IMR-90 (cell line): ENCODE measurements at regions not wholly inside any gene's neighbourhood (a gene's known extent, or its start where the extent isn't known, plus 50 kb on each side); places are given as distances from the start of the nearest gene placed in this dataset.

ENCODE experiments used
- ATAC-seq: fragments of 200-7000 bp; cut with Tn5 transposase; 2 replicates; pipeline ENCODE4 v1.9.1; 2020; ENCODE audit warnings: low read depth, mild to moderate bottlenecking, moderate library complexity
- BruUV-seq: library from RNA; stranded (reverse); fragments of 400-500 nt; replicated peaks from 2 replicates; lab custom pipeline; 2021; lab: Mats Ljungman, UMichigan
- CTCF ChIA-PET: fragments of 300-600 bp; formaldehyde crosslinking; extraction: SDS; loops from one replicate; lab custom pipeline; 2021; ENCODE audit warnings: antibody characterized with exemption; lab: Yijun Ruan, JAX
- POLR2A ChIA-PET: fragments of 300-600 bp; sonication (Branson Sonifier 250); formaldehyde crosslinking; loops from one replicate; lab custom pipeline; 2022; ENCODE audit warnings: antibody characterized with exemption; ENCODE audit not compliant: unreplicated experiment; lab: Charles Lee
- DNase-seq: peaks from one replicate; pipeline ENCODE4 v3.0.0; 2013
- H2AFZ ChIP-seq: replicated peaks from 2 replicates; pipeline ENCODE3; 2013; ENCODE audit warnings: low read length, mild to moderate bottlenecking; ENCODE audit not compliant: poor library complexity
- H2AK5ac ChIP-seq: 2 replicates; pipeline ENCODE4 v1.6.1; 2013; ENCODE audit warnings: low read depth, low read length, inconsistent platforms
- H2AK9ac ChIP-seq: replicated peaks from 2 replicates; pipeline ENCODE3; 2013; ENCODE audit warnings: mild to moderate bottlenecking, low read depth, low read length, moderate library complexity; ENCODE audit not compliant: poor library complexity
- H2BK120ac ChIP-seq: 2 replicates; pipeline ENCODE4 v1.6.1; 2013; ENCODE audit warnings: low read depth, low read length, inconsistent platforms
- H2BK15ac ChIP-seq: 3 replicates; pipeline ENCODE4 v1.6.1; 2013; ENCODE audit warnings: low read depth, low read length, inconsistent platforms
- H2BK20ac ChIP-seq: 2 replicates; pipeline ENCODE4 v1.6.1; 2013; ENCODE audit warnings: low read depth, mild to moderate bottlenecking, inconsistent platforms, low read length, moderate library complexity
- H2BK5ac ChIP-seq: 2 replicates; pipeline ENCODE4 v1.6.1; 2013; ENCODE audit warnings: mild to moderate bottlenecking, low read depth, low read length, inconsistent platforms; ENCODE audit not compliant: poor library complexity, severe bottlenecking
- H3K14ac ChIP-seq: replicated peaks from 2 replicates; pipeline ENCODE4 v1.6.1; 2013; ENCODE audit warnings: low read depth, low read length, inconsistent platforms
- H3K18ac ChIP-seq: 2 replicates; pipeline ENCODE4 v1.6.1; 2013; ENCODE audit warnings: low read depth, low read length, control low read depth
- H3K23ac ChIP-seq: 2 replicates; pipeline ENCODE4 v1.6.1; 2013; ENCODE audit warnings: low read depth, low read length, inconsistent platforms
- H3K27ac ChIP-seq: 2 replicates; pipeline ENCODE4 v1.5.1; 2013; ENCODE audit warnings: mild to moderate bottlenecking, control low read depth, low read length; ENCODE audit not compliant: insufficient read depth
- H3K27me3 ChIP-seq: 2 replicates; pipeline ENCODE4 v1.6.1; 2013; ENCODE audit warnings: low read length; ENCODE audit not compliant: control insufficient read depth, insufficient read depth
- H3K36me3 ChIP-seq: 2 replicates; pipeline ENCODE4 v1.6.1; 2013; ENCODE audit warnings: low read length, mixed read lengths; ENCODE audit not compliant: control insufficient read depth, insufficient read depth
- H3K4ac ChIP-seq: 2 replicates; pipeline ENCODE4 v1.6.1; 2013; ENCODE audit warnings: low read depth, low read length, inconsistent platforms
- H3K4me1 ChIP-seq: 2 replicates; pipeline ENCODE4 v1.6.1; 2013; ENCODE audit warnings: low read length, mixed read lengths; ENCODE audit not compliant: control insufficient read depth, insufficient read depth
- H3K4me2 ChIP-seq: 2 replicates; pipeline ENCODE4 v1.6.1; 2013; ENCODE audit warnings: low read depth, mild to moderate bottlenecking, control low read depth, low read length, moderate library complexity
- H3K4me3 ChIP-seq: 2 replicates; pipeline ENCODE4 v1.5.1; 2013; ENCODE audit warnings: low read depth, mild to moderate bottlenecking, control low read depth, low read length, moderate library complexity; ENCODE audit not compliant: insufficient read depth
- H3K56ac ChIP-seq: 2 replicates; pipeline ENCODE4 v1.6.1; 2013; ENCODE audit warnings: low read length, inconsistent platforms; ENCODE audit not compliant: insufficient read depth; ENCODE audit errors: extremely low read depth
- H3K79me1 ChIP-seq, 2 experiments: 2 replicates each; pipeline ENCODE4 v1.6.1; 2013; ENCODE audit warnings: low read length in 2 of 2, inconsistent platforms in 1 of 2, low read depth in 1 of 2
- H3K9ac ChIP-seq: 2 replicates; pipeline ENCODE4 v1.6.1; 2013; ENCODE audit warnings: low read depth, low read length, control low read depth
- H3K9me1 ChIP-seq: 2 replicates; pipeline ENCODE4 v1.6.1; 2013; ENCODE audit warnings: low read length, inconsistent platforms; ENCODE audit not compliant: insufficient read depth
- H3K9me3 ChIP-seq: 2 replicates; pipeline ENCODE4 v1.6.1; 2013; ENCODE audit warnings: low read length; ENCODE audit not compliant: control insufficient read depth, insufficient read depth
- H4K20me1 ChIP-seq: 2 replicates; pipeline ENCODE4 v1.6.1; 2013; ENCODE audit warnings: low read length, inconsistent platforms; ENCODE audit not compliant: insufficient read depth
- H4K5ac ChIP-seq: 2 replicates; pipeline ENCODE4 v1.6.1; 2013; ENCODE audit warnings: mild to moderate bottlenecking, low read depth, low read length, control low read depth
- H4K8ac ChIP-seq, 2 experiments: 2 replicates each; pipeline ENCODE4 v1.6.1; 2013; ENCODE audit warnings: low read depth in 2 of 2, low read length in 2 of 2, control low read depth in 1 of 2, inconsistent platforms in 1 of 2
- H4K91ac ChIP-seq: 2 replicates; pipeline ENCODE4 v1.6.1; 2013; ENCODE audit warnings: low read depth, low read length, inconsistent platforms; ENCODE audit not compliant: insufficient read depth
- BHLHE40 ChIP-seq: fragments of 150-350 bp; IDR thresholded peaks from 2 replicates; pipeline ENCODE4 v1.6.1; 2016; ENCODE audit warnings: mild to moderate bottlenecking, low read depth, low read length
- CEBPB ChIP-seq: IDR thresholded peaks from 2 replicates; pipeline ENCODE4 v1.6.1; 2012; ENCODE audit warnings: low read depth, low read length, improper control_type of control experiment
- CHD1 ChIP-seq: IDR thresholded peaks from 2 replicates; pipeline ENCODE4 v1.6.1; 2012; ENCODE audit warnings: low read depth, low read length, improper control_type of control experiment
- CTCF ChIP-seq: conservative IDR thresholded peaks from 2 replicates; pipeline ENCODE4 v1.5.1; 2012; ENCODE audit warnings: mild to moderate bottlenecking, low read depth, low read length, improper control_type of control experiment
- ELK1 ChIP-seq: fragments of 150-350 bp; IDR thresholded peaks from 2 replicates; pipeline ENCODE4 v1.6.1; 2016; ENCODE audit warnings: low read depth, mild to moderate bottlenecking, low read length, moderate library complexity, borderline replicate concordance
- FOS ChIP-seq: fragments of 150-350 bp; IDR thresholded peaks from 2 replicates; pipeline ENCODE4 v1.6.1; 2016; ENCODE audit warnings: low read depth, low read length
- MAFK ChIP-seq: IDR thresholded peaks from 2 replicates; pipeline ENCODE4 v1.6.1; 2012; ENCODE audit warnings: low read depth, low read length, improper control_type of control experiment
- MAZ ChIP-seq: IDR thresholded peaks from 2 replicates; pipeline ENCODE4 v1.6.1; 2012; ENCODE audit warnings: low read depth, mild to moderate bottlenecking, low read length, improper control_type of control experiment, moderate library complexity, borderline replicate concordance
- MXI1 ChIP-seq: IDR thresholded peaks from 2 replicates; pipeline ENCODE4 v1.6.1; 2012; ENCODE audit warnings: low read depth, mild to moderate bottlenecking, low read length, moderate library complexity, borderline replicate concordance
- NFE2L2 ChIP-seq: fragments of 150-350 bp; IDR thresholded peaks from 2 replicates; pipeline ENCODE4 v1.6.1; 2016; ENCODE audit warnings: low read depth, mild to moderate bottlenecking, low read length
- POLR2A ChIP-seq: IDR thresholded peaks from 2 replicates; pipeline ENCODE4 v1.6.1; 2012; ENCODE audit warnings: mild to moderate bottlenecking, low read depth, low read length
- RAD21 ChIP-seq: IDR thresholded peaks from 2 replicates; pipeline ENCODE4 v1.6.1; 2012; ENCODE audit warnings: low read length, improper control_type of control experiment
- RCOR1 ChIP-seq: IDR thresholded peaks from 2 replicates; pipeline ENCODE4 v1.6.1; 2012; ENCODE audit warnings: mild to moderate bottlenecking, low read length, improper control_type of control experiment; ENCODE audit not compliant: insufficient replicate concordance
- RFX5 ChIP-seq: IDR thresholded peaks from 2 replicates; pipeline ENCODE4 v1.8.0; 2012; ENCODE audit warnings: low read depth, mild to moderate bottlenecking, low read length, moderate library complexity
- SMC3 ChIP-seq: fragments of 150-350 bp; IDR thresholded peaks from 2 replicates; pipeline ENCODE4 v1.6.1; 2016; ENCODE audit warnings: low read depth, mild to moderate bottlenecking, antibody characterized with exemption, low read length, moderate library complexity
- USF2 ChIP-seq: fragments of 150-350 bp; IDR thresholded peaks from 2 replicates; pipeline ENCODE4 v1.6.1; 2017; ENCODE audit warnings: mild to moderate bottlenecking, antibody characterized with exemption, low read length, low read depth
- WGBS, 2 experiments: methylation state at CpG; one replicate each; pipeline versions ENCODE4 v1.1.5 to v1.1.7; 2013; ENCODE audit warnings: missing lambda C conversion rate in 2 of 2; ENCODE audit not compliant: insufficient read length in 1 of 2; ENCODE audit errors: extremely low coverage in 2 of 2; 5-methylcytosine and 5-hydroxymethylcytosine counted together
- dilution Hi-C: fragments of 300-500 bp; cut with HindIII; formaldehyde crosslinking; loops from one replicate; pipeline ENCODE4 v1.14.3; 2018; ENCODE audit warnings: low sequenced_read_pairs; ENCODE audit not compliant: unreplicated experiment
- in situ Hi-C: fragments of 300-500 bp; cut with MboI; formaldehyde crosslinking; loops from 3 replicates; pipeline ENCODE4 v1.14.3; 2019; ENCODE audit warnings: low sequenced_read_pairs, inconsistent platforms, mixed read lengths
- intact Hi-C: fragments of 100-400 bp; cut with micrococcal nuclease; formaldehyde crosslinking; loops from 2 replicates; pipeline ENCODE4 v1.10.0; 2022

- Histone ChIP-seq H2BK15ac (no peak overlapping the region), H3K23ac (no peak overlapping the region), H4K8ac (no peak overlapping the region), H3K4ac (no peak overlapping the region), H2AK9ac (no peak overlapping the region), H3K27ac (no peak overlapping the region), H2BK120ac (no peak overlapping the region), H2AFZ (no peak overlapping the region), H3K14ac (no peak overlapping the region), H3K4me1 (no peaks in the 10 kb centered on the region), H3K36me3 (no peaks in the 10 kb centered on the region), H2BK5ac (no peak overlapping the region), H3K79me1 (no peaks in the 10 kb centered on the region), H3K9me1 (no peaks in the 10 kb centered on the region), H2AK5ac (no peak overlapping the region), H3K4me3 (no peak overlapping the region), H3K9me3 (peaks cover 5% of the 10 kb centered on the region), H4K91ac (no peak overlapping the region), H3K18ac (no peak overlapping the region), H4K5ac (no peak overlapping the region), H2BK20ac (no peak overlapping the region), H3K9ac (no peak overlapping the region), H4K20me1 (no peaks in the 10 kb centered on the region), H3K27me3 (no peaks in the 10 kb centered on the region), H3K4me2 (no peak overlapping the region), H3K56ac (no peak overlapping the region)
- BruUV-seq, result no TSS peak
- no peak for DNase-seq
- TF ChIP-seq RFX5, result no peak
- TF ChIP-seq NFE2L2, result no peak
- no peak for TF ChIP-seq CTCF
- no peak for TF ChIP-seq SMC3
- TF ChIP-seq MAFK, result no peak
- no peak for TF ChIP-seq USF2
- no peak for TF ChIP-seq RCOR1
- TF ChIP-seq RAD21, result no peak
- no peak for TF ChIP-seq ELK1
- TF ChIP-seq CHD1, result no peak
- no peak for TF ChIP-seq BHLHE40
- no peak for TF ChIP-seq FOS
- no peak for TF ChIP-seq MAZ
- TF ChIP-seq POLR2A, result no peak
- no peak for TF ChIP-seq CEBPB
- TF ChIP-seq MXI1, result no peak
- dilution Hi-C loops, result no loop called here
- in situ Hi-C loops, result no loop called here
- ChIA-PET CTCF (no interaction called here), POLR2A (no interaction called here)
- ATAC-seq, result no peak
- no CpG with 5 or more reads among the region's 1 CpG for WGBS, 2 experiments
- intact Hi-C loops, result no loop called here
Measured at GRCh38 chr11:39690856-39691255, 1768.6 kb downstream of the LRRC4C start.
